PFSK-1 (cell line): ENCODE measurements at regions not wholly inside any gene's neighbourhood (a gene's known extent, or its start where the extent isn't known, plus 50 kb on each side); places are given as distances from the start of the nearest gene placed in this dataset.

Source experiments
- POLR2AphosphoS5 ChIP-seq: IDR thresholded peaks from 2 replicates; pipeline ENCODE4 v1.6.1; 2012; ENCODE audit warnings: low read depth, mild to moderate bottlenecking, control low read depth, low read length, moderate library complexity
- SIN3A ChIP-seq: IDR thresholded peaks from 2 replicates; pipeline ENCODE4 v1.6.1; 2012; ENCODE audit warnings: mild to moderate bottlenecking, low read length, moderate library complexity, borderline replicate concordance; ENCODE audit not compliant: insufficient read depth
- TAF1 ChIP-seq: IDR thresholded peaks from 2 replicates; pipeline ENCODE4 v1.6.1; 2012; ENCODE audit warnings: low read length, control low read depth, borderline replicate concordance; ENCODE audit not compliant: insufficient read depth
- TF ChIP-seq, protein P1 (sequence below), 2 experiments: IDR thresholded peaks; 2 replicates each; pipeline versions ENCODE4 v1.6.1 to v1.8.0; 2011 to 2012; ENCODE audit warnings: low read depth in 2 of 2, low read length in 2 of 2, control low read depth in 1 of 2, inconsistent platforms in 1 of 2, mild to moderate bottlenecking in 1 of 2, moderate library complexity in 1 of 2; ENCODE audit not compliant: insufficient read depth in 1 of 2

DNA sequence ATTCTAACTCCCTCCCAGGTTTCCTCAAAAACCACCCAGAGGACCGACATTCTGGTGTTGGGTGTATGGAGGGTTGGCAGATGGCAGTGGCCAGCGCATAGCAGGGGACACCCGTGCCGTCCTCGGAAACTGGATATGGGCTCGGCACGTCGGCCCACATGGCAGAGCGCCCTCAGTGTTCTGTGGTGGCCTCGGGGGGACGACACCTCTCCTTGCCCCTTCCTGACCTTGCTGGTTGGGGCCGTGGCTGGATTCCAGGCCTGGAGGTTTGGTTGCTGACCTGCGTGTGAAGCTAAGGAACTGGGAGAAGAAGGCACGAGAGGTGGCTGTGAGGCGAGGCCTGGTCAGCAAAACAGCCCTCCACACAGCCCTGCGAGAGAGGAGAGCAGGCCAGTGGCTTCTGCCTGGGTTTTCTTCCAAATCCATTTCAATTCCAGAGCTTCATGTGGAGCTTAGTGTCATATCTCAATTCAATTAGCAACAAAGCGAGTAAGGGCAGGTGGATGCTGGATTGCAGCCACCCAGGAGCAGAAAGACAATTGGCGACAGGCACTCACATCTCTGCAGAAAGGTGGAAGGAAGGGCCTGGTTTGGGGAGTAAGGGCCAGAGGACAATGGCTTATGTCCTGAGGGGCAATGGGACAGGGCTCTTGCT is 478.4 kb downstream of the BRD1 start:
- TF ChIP-seq POLR2AphosphoS5: no peak
- no peak for TF ChIP-seq TAF1
- TF ChIP-seq SIN3A: no peak
- TF ChIP-seq, protein P1, sequence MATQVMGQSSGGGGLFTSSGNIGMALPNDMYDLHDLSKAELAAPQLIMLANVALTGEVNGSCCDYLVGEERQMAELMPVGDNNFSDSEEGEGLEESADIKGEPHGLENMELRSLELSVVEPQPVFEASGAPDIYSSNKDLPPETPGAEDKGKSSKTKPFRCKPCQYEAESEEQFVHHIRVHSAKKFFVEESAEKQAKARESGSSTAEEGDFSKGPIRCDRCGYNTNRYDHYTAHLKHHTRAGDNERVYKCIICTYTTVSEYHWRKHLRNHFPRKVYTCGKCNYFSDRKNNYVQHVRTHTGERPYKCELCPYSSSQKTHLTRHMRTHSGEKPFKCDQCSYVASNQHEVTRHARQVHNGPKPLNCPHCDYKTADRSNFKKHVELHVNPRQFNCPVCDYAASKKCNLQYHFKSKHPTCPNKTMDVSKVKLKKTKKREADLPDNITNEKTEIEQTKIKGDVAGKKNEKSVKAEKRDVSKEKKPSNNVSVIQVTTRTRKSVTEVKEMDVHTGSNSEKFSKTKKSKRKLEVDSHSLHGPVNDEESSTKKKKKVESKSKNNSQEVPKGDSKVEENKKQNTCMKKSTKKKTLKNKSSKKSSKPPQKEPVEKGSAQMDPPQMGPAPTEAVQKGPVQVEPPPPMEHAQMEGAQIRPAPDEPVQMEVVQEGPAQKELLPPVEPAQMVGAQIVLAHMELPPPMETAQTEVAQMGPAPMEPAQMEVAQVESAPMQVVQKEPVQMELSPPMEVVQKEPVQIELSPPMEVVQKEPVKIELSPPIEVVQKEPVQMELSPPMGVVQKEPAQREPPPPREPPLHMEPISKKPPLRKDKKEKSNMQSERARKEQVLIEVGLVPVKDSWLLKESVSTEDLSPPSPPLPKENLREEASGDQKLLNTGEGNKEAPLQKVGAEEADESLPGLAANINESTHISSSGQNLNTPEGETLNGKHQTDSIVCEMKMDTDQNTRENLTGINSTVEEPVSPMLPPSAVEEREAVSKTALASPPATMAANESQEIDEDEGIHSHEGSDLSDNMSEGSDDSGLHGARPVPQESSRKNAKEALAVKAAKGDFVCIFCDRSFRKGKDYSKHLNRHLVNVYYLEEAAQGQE (IDR thresholded peaks at IDR 0.05; ENCODE audit: insufficient read depth in 1 of 2, low read depth in 2 of 2, low read length in 2 of 2): no peak
